HuH-7.5 (cell line): ENCODE measurements at regions not wholly inside any gene's neighbourhood (a gene's known extent, or its start where the extent isn't known, plus 50 kb on each side); places are given as distances from the start of the nearest gene placed in this dataset.

ENCODE experiments used
- DNase-seq: peaks from one replicate; pipeline ENCODE4 v3.0.0; 2011; ENCODE audit warnings: low spot score

- DNase-seq, result no peak
Measured at GRCh38 chr16:82240111-82240510, 70.1 kb upstream of the MPHOSPH6 start.

DNA sequence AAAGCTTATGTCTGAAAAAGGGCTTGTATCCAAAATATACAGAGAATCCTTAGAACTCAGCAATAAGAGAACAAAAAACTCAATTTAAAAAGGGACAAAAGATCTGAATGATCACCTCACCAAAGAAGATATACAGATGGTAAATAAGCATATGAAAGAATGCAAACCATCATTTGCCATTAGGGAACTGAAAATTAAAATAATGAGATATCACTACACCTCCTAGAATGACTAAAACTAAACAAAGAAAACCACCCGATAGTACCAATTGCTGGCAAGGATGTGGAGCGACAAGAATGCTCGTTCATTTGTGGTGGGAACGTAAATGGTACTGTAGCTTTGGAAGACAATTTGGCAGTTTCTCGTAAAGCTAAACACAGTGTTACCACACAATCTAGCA is 66.9 kb upstream of the MPHOSPH6 start:
- no peak for DNase-seq

GRCh38 chr16:82236415-82236814 is 66.4 kb upstream of the MPHOSPH6 start:
- DNase-seq, result no peak

GRCh38 chr16:82232806-82233205 is 62.8 kb upstream of the MPHOSPH6 start:
- no peak for DNase-seq

- DNase-seq, result no peak
Measured at GRCh38 chr16:82231008-82231787, 61.2 kb upstream of the MPHOSPH6 start.

DNA sequence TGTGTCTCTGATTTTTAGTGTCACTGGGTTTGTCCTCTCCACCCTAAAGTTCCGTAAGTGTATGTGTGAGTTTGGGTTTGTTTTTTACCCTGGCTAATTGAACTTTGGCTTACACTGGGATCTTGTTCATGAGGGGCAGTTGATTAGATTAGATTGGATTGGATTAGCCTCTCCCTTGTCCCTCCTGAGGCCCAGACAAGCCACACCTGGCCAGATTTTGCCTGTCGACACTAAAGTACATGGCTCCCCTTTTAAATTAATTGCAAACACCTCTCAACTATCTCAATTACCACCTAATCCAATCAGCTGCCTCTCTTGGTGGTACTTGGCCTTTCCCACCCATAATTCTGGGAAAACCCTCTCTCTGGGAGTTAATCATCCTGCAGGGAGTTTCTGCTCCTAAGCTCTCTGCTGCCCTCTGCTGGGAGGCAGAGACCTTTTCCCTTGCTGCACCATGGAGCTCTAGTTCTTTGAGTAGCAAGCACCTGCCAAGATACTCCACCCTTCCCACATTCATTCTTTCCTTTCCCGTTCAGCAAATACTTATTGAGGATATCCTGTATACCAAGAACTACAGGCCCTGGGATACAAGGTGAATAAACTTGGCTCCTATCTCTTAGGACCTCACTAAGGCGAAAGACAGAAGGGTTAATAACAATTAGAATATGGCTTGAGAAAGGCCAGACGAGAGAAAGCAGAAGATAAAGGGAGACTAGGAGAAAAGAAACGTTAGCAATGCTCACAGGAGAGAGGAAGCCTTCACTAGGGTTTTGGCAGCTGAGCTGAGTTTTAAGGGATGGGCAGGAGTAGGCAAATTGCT is 60.0 kb upstream of the MPHOSPH6 start:
- peak; percentile 63 for DNase-seq

- DNase-seq, result no peak
Measured at GRCh38 chr16:82226327-82226726, 56.3 kb upstream of the MPHOSPH6 start.

DNA sequence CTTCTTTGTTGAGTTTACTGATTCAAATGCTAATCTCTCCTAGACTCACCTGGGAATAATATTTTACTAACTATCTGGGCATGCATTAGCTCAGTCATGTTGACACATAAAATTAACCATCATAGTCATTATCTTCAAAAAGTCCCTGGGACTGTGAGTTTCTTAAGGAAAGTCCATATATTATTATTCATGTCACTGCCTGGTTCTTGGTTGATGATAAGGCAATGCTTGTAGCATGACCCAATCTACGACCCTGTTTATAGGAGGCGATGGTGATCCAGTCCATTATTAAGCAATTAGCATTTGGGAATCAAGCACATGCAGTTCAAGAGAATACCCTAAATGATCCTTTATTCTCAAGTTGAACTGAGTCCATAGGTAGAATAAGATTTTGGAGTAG is 54.8 kb upstream of the MPHOSPH6 start:
- no peak for DNase-seq

- DNase-seq, result no peak
Measured at GRCh38 chr16:82220541-82220940, 50.5 kb upstream of the MPHOSPH6 start.
